ENCODE measurements at regions not wholly inside any gene's neighbourhood (a gene's known extent, or its start where the extent isn't known, plus 50 kb on each side); places are given as distances from the start of the nearest gene placed in this dataset.
"Not testable (repeated sequence)": the region's sequence is repeated elsewhere in the genome, so short reads cannot be mapped to it uniquely, and the experiment has no call there.

- no peak for DNase-seq
These were observed 227.5 kb upstream of the FGF13 start for GRCh38 chrX:138939038-138939437.

- DNase-seq = no peak
These were observed 226.5 kb upstream of the FGF13 start for GRCh38 chrX:138938003-138938402.

GRCh38 chrX:138931212-138931611 lies 219.7 kb upstream of the FGF13 start:
- DNase-seq = no peak

GRCh38 chrX:138930583-138930945 lies 219.0 kb upstream of the FGF13 start:
- no peak for DNase-seq

GRCh38 chrX:138929926-138930582 lies 218.5 kb upstream of the FGF13 start:
- DNase-seq = no peak

GRCh38 chrX:138928737-138929459 lies 217.4 kb upstream of the FGF13 start:
- no peak for DNase-seq

- no peak for DNase-seq
These were observed 213.8 kb upstream of the FGF13 start for GRCh38 chrX:138925330-138925729.

- no peak for DNase-seq
These were observed 212.3 kb upstream of the FGF13 start for GRCh38 chrX:138923805-138924204.

GRCh38 chrX:138921031-138921430 lies 209.5 kb upstream of the FGF13 start:
- no peak for DNase-seq

- no peak for DNase-seq
These were observed 206.3 kb upstream of the FGF13 start for GRCh38 chrX:138917781-138918180.

GRCh38 chrX:138914767-138915166 lies 203.2 kb upstream of the FGF13 start:
- DNase-seq = no peak

- DNase-seq = no peak
These were observed 197.1 kb upstream of the FGF13 start for GRCh38 chrX:138908577-138908976.

GRCh38 chrX:138897621-138898492 lies 186.3 kb upstream of the FGF13 start:
- no peak for DNase-seq

- DNase-seq = no peak
These were observed 179.0 kb upstream of the FGF13 start for GRCh38 chrX:138890491-138890890.

- no peak for DNase-seq
These were observed 177.6 kb upstream of the FGF13 start for GRCh38 chrX:138889149-138889548.

- DNase-seq = no peak
These were observed 175.3 kb upstream of the FGF13 start for GRCh38 chrX:138886769-138887168.

GRCh38 chrX:138885886-138886285 lies 174.4 kb upstream of the FGF13 start:
- no peak for DNase-seq

- not testable (repeated sequence) for DNase-seq
These were observed 168.8 kb upstream of the FGF13 start for GRCh38 chrX:138880293-138880692.

- DNase-seq = no peak
These were observed 166.2 kb upstream of the FGF13 start for GRCh38 chrX:138877746-138878145.

GRCh38 chrX:138875472-138875871 lies 164.0 kb upstream of the FGF13 start:
- DNase-seq = no peak

- DNase-seq = no peak
These were observed 162.9 kb upstream of the FGF13 start for GRCh38 chrX:138874271-138874935.

- DNase-seq = not testable (repeated sequence)
These were observed 162.1 kb upstream of the FGF13 start for GRCh38 chrX:138873640-138874039.
